HepG2 (cell line): ENCODE measurements at regions not wholly inside any gene's neighbourhood (a gene's known extent, or its start where the extent isn't known, plus 50 kb on each side); places are given as distances from the start of the nearest gene placed in this dataset.

Experiments
- ATAC-seq: fragments of 200-7000 bp; cut with Tn5 transposase; 3 replicates; pipeline ENCODE4 v1.9.1; 2020; ENCODE audit warnings: mild to moderate bottlenecking, moderate library complexity
- BruUV-seq: library from RNA; stranded (reverse); fragments of 400-500 nt; replicated peaks from 2 replicates; lab custom pipeline; 2021; lab: Mats Ljungman, UMichigan
- CTCF ChIA-PET: fragments of 300-600 bp; formaldehyde crosslinking; extraction: SDS; loops from one replicate; lab custom pipeline; 2021; ENCODE audit warnings: low total read pairs, inconsistent platforms, low intra/inter-chr PET ratio; lab: Yijun Ruan, JAX
- POLR2A ChIA-PET: fragments of 350-600 bp; sonication (Branson Sonifier 250); formaldehyde crosslinking; loops from one replicate; lab custom pipeline; 2020; ENCODE audit warnings: antibody characterized with exemption, inconsistent platforms; lab: Yijun Ruan, JAX
- DNase-seq: peaks from one replicate; pipeline ENCODE4 v3.0.0-alpha.2; 2015; ENCODE audit warnings: low spot score
- FAIRE-seq: peaks from 3 replicates; lab custom pipeline; 2011; peaks lifted over from hg19 to GRCh38; lab: Jason Lieb, UNC
- H2AFZ ChIP-seq: one replicate; pipeline ENCODE4 v1.6.1; 2011; ENCODE audit warnings: low read length, inconsistent platforms
- H3K27ac ChIP-seq: fragments of 300-600 bp; 3 replicates; pipeline ENCODE4 v1.8.0; 2011; ENCODE audit warnings: mixed run types, mild to moderate bottlenecking, mixed read lengths, low read length, inconsistent platforms; ENCODE audit not compliant: insufficient read depth; ENCODE audit errors: extremely low read length
- H3K27me3 ChIP-seq, 2 experiments: fragments of 200-600 bp in 1 of 2; 2 replicates in 1 of 2; 3 replicates in 1 of 2; pipeline versions ENCODE4 v1.6.0 to v1.8.0; 2011; ENCODE audit warnings: low read length in 2 of 2, mild to moderate bottlenecking in 2 of 2, moderate library complexity in 2 of 2, inconsistent platforms in 1 of 2; ENCODE audit not compliant: insufficient read depth in 2 of 2, control insufficient read depth in 1 of 2
- H3K36me3 ChIP-seq, 2 experiments: fragments of 200-600 bp in 1 of 2; replicated peaks in 1 of 2; 2 replicates in 1 of 2; 3 replicates in 1 of 2; pipeline versions ENCODE4 v1.5.1 to v1.8.0; 2011; ENCODE audit warnings: low read length in 2 of 2, inconsistent platforms in 1 of 2; ENCODE audit not compliant: insufficient read depth in 2 of 2, control insufficient read depth in 1 of 2
- H3K4me1 ChIP-seq: 2 replicates; pipeline ENCODE4 v1.5.1; 2012; ENCODE audit warnings: low read length, inconsistent platforms; ENCODE audit not compliant: insufficient read depth
- H3K4me2 ChIP-seq: 2 replicates; pipeline ENCODE4 v1.6.0; 2011; ENCODE audit warnings: low read depth, low read length, inconsistent platforms
- H3K4me3 ChIP-seq, 3 experiments: fragments of 200-600 bp in 1 of 3; sonication (generic), shearing (Covaris generic) in 1 of 3; replicated peaks in 1 of 3; 2 replicates each; pipeline ENCODE4 v1.5.1; 2011 to 2016; ENCODE audit warnings: low read length in 3 of 3, inconsistent platforms in 2 of 3, low read depth in 2 of 3, mild to moderate bottlenecking in 2 of 3, control low read depth in 1 of 3, mixed read lengths in 1 of 3; ENCODE audit not compliant: insufficient read depth in 1 of 3
- H3K79me2 ChIP-seq: one replicate; pipeline ENCODE4 v1.6.1; 2011; ENCODE audit warnings: low read length, inconsistent platforms; ENCODE audit not compliant: insufficient read depth
- H3K9ac ChIP-seq: 2 replicates; pipeline ENCODE4 v1.6.0; 2011; ENCODE audit warnings: mild to moderate bottlenecking, low read depth, low read length, inconsistent platforms; ENCODE audit not compliant: insufficient read depth
- H3K9me3 ChIP-seq: 2 replicates; pipeline ENCODE4 v1.5.1; 2012; ENCODE audit warnings: mild to moderate bottlenecking, low read length
- H4K20me1 ChIP-seq: 2 replicates; pipeline ENCODE4 v1.6.0; 2011; ENCODE audit warnings: inconsistent platforms, mild to moderate bottlenecking, low read length, moderate library complexity; ENCODE audit not compliant: insufficient read depth
- ATF1 ChIP-seq: IDR thresholded peaks from 2 replicates; pipeline ENCODE4 v1.6.1; 2016; ENCODE audit warnings: mild to moderate bottlenecking, control low read depth
- CHD4 ChIP-seq: fragments of 200-600 bp; sonication (generic); IDR thresholded peaks from 2 replicates; pipeline ENCODE4 v1.7.0; 2017; ENCODE audit warnings: mild to moderate bottlenecking, low read length, borderline replicate concordance
- NFE2 ChIP-seq: sonication (generic); formaldehyde crosslinking; IDR thresholded peaks from 2 replicates; pipeline ENCODE4 v1.4.0; 2020; ENCODE audit warnings: missing genetic modification reagents
- NRL ChIP-seq: sonication (generic); formaldehyde crosslinking; IDR thresholded peaks from 2 replicates; pipeline ENCODE4 v1.5.0; 2020; ENCODE audit warnings: missing genetic modification reagents, mild to moderate bottlenecking, moderate library complexity, borderline replicate concordance
- PHF20 ChIP-seq: sonication (generic); formaldehyde crosslinking; IDR thresholded peaks from 2 replicates; pipeline ENCODE4 v1.5.0; 2020; ENCODE audit warnings: mild to moderate bottlenecking, missing genetic modification reagents
- SP2 ChIP-seq: sonication (generic); formaldehyde crosslinking; IDR thresholded peaks from 2 replicates; pipeline ENCODE4 v1.5.1; 2020; ENCODE audit warnings: mild to moderate bottlenecking, missing genetic modification reagents
- YY1 ChIP-seq: IDR thresholded peaks from 2 replicates; pipeline ENCODE4 v1.6.1; 2011; ENCODE audit warnings: low read length, low read depth, moderate library complexity, mild to moderate bottlenecking; ENCODE audit not compliant: insufficient read depth, insufficient replicate concordance
- ZNF549 ChIP-seq: sonication (generic); formaldehyde crosslinking; IDR thresholded peaks from 2 replicates; pipeline ENCODE4 v1.5.0; 2020; ENCODE audit warnings: missing genetic modification reagents
- WGBS: methylation state at CpG from one replicate; pipeline ENCODE4 v1.1.6; 2017; ENCODE audit warnings: low lambda C conversion rate; 5-methylcytosine and 5-hydroxymethylcytosine counted together
- in situ Hi-C: cut with HindIII; loops from 2 replicates; pipeline ENCODE4 v1.10.0; 2017; ENCODE audit warnings: low pct_unique_long_range_greater_than_20kb; ENCODE audit not compliant: extremely low pct_ligation_motif_present
- intact Hi-C: fragments of 100-400 bp; cut with micrococcal nuclease; formaldehyde crosslinking; loops from one replicate; pipeline ENCODE4 v1.10.0; 2022; ENCODE audit not compliant: unreplicated experiment
- TF ChIP-seq, protein P1 (sequence below): sonication (generic); formaldehyde crosslinking; IDR thresholded peaks from 2 replicates; pipeline ENCODE4 v1.4.0; 2020; ENCODE audit warnings: missing genetic modification reagents
- TF ChIP-seq, protein P2 (sequence below): sonication (generic); formaldehyde crosslinking; IDR thresholded peaks from 2 replicates; pipeline ENCODE4 v1.4.0; 2020; ENCODE audit warnings: missing genetic modification reagents
- TF ChIP-seq, protein P3 (sequence below): sonication (generic); formaldehyde crosslinking; IDR thresholded peaks from 2 replicates; pipeline ENCODE4 v1.4.0; 2020; ENCODE audit warnings: mild to moderate bottlenecking, low read depth, missing genetic modification reagents
- TF ChIP-seq, protein P4 (sequence below): sonication (generic); formaldehyde crosslinking; IDR thresholded peaks from 2 replicates; pipeline ENCODE4 v1.4.0; 2020; ENCODE audit warnings: missing genetic modification reagents, borderline replicate concordance

DNA sequence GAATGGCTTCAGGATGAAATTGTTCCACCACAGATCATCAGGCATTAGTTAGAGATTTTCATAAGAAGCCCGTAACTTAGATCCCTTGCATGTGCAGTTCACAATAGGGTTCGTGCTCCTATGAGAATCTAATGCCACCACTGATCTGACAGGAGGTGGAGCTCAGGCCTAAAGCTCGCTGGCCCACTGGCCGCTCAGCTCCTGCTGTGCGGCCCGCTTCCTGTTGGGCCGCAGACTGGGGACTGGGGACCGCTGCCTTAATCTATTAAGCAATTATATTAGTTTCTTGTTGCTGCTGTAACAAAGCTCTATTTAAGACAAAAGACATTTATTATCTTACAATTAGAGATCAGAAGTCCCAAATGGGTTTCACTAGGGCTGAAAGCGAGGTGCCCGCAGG is 205.6 kb downstream of the LARP7 start (continued):
- TF ChIP-seq, protein P1, sequence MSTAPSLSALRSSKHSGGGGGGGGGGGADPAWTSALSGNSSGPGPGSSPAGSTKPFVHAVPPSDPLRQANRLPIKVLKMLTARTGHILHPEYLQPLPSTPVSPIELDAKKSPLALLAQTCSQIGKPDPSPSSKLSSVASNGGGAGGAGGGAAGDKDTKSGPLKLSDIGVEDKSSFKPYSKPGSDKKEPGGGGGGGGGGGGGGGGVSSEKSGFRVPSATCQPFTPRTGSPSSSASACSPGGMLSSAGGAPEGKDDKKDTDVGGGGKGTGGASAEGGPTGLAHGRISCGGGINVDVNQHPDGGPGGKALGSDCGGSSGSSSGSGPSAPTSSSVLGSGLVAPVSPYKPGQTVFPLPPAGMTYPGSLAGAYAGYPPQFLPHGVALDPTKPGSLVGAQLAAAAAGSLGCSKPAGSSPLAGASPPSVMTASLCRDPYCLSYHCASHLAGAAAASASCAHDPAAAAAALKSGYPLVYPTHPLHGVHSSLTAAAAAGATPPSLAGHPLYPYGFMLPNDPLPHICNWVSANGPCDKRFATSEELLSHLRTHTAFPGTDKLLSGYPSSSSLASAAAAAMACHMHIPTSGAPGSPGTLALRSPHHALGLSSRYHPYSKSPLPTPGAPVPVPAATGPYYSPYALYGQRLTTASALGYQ (CRISPR knock-in tag), result no peak
- no peak for TF ChIP-seq CHD4
- no peak for TF ChIP-seq ZNF549 (CRISPR knock-in tag)
- TF ChIP-seq NRL (CRISPR knock-in tag), result no peak
- TF ChIP-seq, protein P2, sequence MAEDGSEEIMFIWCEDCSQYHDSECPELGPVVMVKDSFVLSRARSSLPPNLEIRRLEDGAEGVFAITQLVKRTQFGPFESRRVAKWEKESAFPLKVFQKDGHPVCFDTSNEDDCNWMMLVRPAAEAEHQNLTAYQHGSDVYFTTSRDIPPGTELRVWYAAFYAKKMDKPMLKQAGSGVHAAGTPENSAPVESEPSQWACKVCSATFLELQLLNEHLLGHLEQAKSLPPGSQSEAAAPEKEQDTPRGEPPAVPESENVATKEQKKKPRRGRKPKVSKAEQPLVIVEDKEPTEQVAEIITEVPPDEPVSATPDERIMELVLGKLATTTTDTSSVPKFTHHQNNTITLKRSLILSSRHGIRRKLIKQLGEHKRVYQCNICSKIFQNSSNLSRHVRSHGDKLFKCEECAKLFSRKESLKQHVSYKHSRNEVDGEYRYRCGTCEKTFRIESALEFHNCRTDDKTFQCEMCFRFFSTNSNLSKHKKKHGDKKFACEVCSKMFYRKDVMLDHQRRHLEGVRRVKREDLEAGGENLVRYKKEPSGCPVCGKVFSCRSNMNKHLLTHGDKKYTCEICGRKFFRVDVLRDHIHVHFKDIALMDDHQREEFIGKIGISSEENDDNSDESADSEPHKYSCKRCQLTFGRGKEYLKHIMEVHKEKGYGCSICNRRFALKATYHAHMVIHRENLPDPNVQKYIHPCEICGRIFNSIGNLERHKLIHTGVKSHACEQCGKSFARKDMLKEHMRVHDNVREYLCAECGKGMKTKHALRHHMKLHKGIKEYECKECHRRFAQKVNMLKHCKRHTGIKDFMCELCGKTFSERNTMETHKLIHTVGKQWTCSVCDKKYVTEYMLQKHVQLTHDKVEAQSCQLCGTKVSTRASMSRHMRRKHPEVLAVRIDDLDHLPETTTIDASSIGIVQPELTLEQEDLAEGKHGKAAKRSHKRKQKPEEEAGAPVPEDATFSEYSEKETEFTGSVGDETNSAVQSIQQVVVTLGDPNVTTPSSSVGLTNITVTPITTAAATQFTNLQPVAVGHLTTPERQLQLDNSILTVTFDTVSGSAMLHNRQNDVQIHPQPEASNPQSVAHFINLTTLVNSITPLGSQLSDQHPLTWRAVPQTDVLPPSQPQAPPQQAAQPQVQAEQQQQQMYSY, result no peak
- no peak for TF ChIP-seq YY1
- TF ChIP-seq NFE2 (CRISPR knock-in tag), result no peak
- TF ChIP-seq SP2 (CRISPR knock-in tag), result no peak

DNA sequence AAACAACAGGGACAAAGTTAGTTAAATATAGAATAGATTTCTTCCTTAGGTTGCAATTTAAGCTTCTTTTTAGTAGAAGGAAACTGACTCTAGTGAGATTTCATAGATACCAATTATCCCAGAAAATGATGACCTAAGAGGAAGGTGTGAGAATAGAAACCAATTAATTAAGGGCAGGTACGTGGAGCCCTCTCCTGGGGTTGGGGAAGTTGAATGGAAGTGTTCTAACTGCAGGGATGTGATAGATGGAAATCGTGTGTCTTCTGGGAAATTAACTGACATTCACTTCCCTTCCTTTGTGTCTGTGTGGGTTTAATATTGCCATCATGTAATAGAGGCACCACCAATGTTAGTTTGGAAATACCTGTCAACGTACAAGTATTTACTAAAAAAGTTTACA is 204.1 kb upstream of the ANK2 start:
- 5% methylated on average over 3 of the region's 3 CpGs for WGBS
- TF ChIP-seq PHF20 (CRISPR knock-in tag) (no peak), ATF1 (no peak)
- TF ChIP-seq, protein P3, sequence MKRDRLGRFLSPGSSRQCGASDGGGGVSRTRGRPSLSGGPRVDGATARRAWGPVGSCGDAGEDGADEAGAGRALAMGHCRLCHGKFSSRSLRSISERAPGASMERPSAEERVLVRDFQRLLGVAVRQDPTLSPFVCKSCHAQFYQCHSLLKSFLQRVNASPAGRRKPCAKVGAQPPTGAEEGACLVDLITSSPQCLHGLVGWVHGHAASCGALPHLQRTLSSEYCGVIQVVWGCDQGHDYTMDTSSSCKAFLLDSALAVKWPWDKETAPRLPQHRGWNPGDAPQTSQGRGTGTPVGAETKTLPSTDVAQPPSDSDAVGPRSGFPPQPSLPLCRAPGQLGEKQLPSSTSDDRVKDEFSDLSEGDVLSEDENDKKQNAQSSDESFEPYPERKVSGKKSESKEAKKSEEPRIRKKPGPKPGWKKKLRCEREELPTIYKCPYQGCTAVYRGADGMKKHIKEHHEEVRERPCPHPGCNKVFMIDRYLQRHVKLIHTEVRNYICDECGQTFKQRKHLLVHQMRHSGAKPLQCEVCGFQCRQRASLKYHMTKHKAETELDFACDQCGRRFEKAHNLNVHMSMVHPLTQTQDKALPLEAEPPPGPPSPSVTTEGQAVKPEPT (CRISPR knock-in tag), result no peak
- TF ChIP-seq, protein P4, sequence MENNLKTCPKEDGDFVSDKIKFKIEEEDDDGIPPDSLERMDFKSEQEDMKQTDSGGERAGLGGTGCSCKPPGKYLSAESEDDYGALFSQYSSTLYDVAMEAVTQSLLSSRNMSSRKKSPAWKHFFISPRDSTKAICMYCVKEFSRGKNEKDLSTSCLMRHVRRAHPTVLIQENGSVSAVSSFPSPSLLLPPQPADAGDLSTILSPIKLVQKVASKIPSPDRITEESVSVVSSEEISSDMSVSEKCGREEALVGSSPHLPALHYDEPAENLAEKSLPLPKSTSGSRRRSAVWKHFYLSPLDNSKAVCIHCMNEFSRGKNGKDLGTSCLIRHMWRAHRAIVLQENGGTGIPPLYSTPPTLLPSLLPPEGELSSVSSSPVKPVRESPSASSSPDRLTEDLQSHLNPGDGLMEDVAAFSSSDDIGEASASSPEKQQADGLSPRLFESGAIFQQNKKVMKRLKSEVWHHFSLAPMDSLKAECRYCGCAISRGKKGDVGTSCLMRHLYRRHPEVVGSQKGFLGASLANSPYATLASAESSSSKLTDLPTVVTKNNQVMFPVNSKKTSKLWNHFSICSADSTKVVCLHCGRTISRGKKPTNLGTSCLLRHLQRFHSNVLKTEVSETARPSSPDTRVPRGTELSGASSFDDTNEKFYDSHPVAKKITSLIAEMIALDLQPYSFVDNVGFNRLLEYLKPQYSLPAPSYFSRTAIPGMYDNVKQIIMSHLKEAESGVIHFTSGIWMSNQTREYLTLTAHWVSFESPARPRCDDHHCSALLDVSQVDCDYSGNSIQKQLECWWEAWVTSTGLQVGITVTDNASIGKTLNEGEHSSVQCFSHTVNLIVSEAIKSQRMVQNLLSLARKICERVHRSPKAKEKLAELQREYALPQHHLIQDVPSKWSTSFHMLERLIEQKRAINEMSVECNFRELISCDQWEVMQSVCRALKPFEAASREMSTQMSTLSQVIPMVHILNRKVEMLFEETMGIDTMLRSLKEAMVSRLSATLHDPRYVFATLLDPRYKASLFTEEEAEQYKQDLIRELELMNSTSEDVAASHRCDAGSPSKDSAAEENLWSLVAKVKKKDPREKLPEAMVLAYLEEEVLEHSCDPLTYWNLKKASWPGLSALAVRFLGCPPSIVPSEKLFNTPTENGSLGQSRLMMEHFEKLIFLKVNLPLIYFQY (CRISPR knock-in tag), result no peak

More for the DNA sequence above, 204.1 kb upstream of the ANK2 start:
- in situ Hi-C loops (no loop called here), intact Hi-C loops (no loop called here)
- Histone ChIP-seq H3K27me3 (no peaks in the 10 kb centered on the region; a peak in 1 of 5 replicates), H4K20me1 (no peaks in the 10 kb centered on the region), H3K9ac (no peak overlapping the region), H2AFZ (no peak overlapping the region), H3K4me1 (no peaks in the 10 kb centered on the region), H3K9me3 (no peaks in the 10 kb centered on the region), H3K36me3 (no peaks in the 10 kb centered on the region), H3K79me2 (no peaks in the 10 kb centered on the region), H3K27ac (no peak overlapping the region), H3K4me2 (no peak overlapping the region), H3K4me3 (no peak overlapping the region)
- POLR2A ChIA-PET, result no interaction called here
- CTCF ChIA-PET, result no interaction called here
- FAIRE-seq (no peak), DNase-seq (no peak), ATAC-seq (no peak)
- no TSS peak for BruUV-seq
